ENCODE measurements at regions not wholly inside any gene's neighbourhood (a gene's known extent, or its start where the extent isn't known, plus 50 kb on each side); places are given as distances from the start of the nearest gene placed in this dataset.

GRCh38 chr6:76592566-76592965 lies 520.1 kb upstream of the IMPG1 start (continued):
- TF ChIP-seq, protein P1, sequence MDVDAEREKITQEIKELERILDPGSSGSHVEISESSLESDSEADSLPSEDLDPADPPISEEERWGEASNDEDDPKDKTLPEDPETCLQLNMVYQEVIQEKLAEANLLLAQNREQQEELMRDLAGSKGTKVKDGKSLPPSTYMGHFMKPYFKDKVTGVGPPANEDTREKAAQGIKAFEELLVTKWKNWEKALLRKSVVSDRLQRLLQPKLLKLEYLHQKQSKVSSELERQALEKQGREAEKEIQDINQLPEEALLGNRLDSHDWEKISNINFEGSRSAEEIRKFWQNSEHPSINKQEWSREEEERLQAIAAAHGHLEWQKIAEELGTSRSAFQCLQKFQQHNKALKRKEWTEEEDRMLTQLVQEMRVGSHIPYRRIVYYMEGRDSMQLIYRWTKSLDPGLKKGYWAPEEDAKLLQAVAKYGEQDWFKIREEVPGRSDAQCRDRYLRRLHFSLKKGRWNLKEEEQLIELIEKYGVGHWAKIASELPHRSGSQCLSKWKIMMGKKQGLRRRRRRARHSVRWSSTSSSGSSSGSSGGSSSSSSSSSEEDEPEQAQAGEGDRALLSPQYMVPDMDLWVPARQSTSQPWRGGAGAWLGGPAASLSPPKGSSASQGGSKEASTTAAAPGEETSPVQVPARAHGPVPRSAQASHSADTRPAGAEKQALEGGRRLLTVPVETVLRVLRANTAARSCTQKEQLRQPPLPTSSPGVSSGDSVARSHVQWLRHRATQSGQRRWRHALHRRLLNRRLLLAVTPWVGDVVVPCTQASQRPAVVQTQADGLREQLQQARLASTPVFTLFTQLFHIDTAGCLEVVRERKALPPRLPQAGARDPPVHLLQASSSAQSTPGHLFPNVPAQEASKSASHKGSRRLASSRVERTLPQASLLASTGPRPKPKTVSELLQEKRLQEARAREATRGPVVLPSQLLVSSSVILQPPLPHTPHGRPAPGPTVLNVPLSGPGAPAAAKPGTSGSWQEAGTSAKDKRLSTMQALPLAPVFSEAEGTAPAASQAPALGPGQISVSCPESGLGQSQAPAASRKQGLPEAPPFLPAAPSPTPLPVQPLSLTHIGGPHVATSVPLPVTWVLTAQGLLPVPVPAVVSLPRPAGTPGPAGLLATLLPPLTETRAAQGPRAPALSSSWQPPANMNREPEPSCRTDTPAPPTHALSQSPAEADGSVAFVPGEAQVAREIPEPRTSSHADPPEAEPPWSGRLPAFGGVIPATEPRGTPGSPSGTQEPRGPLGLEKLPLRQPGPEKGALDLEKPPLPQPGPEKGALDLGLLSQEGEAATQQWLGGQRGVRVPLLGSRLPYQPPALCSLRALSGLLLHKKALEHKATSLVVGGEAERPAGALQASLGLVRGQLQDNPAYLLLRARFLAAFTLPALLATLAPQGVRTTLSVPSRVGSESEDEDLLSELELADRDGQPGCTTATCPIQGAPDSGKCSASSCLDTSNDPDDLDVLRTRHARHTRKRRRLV (CRISPR knock-in tag; IDR thresholded peaks at IDR 0.05) = no peak
- TF ChIP-seq ZFP1 (CRISPR knock-in tag; IDR thresholded peaks at IDR 0.05) = no peak

DNA sequence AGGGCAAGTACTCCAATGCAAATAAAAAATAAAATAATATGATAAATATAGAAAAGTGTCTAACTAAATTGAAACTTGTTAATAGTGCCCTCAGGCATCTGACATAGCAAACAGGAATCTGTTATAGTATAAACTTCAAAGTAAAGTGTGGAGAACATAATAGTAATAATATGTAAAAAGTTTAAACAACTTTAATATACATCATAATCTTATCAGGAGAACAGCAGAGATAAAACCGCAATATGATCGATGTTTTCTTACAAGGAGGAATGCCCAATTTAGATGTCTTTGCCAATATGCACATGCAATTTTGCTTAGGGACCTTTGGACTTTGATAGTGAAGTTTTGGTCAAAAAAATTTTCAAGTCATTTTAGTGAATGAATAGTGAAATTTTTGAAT lies 514.8 kb upstream of the IMPG1 start:
- ATAC-seq = no peak
- in situ Hi-C loops (cut with HindIII; ENCODE audit: extremely low pct_ligation_motif_present, low pct_unique_long_range_greater_than_20kb) = no loop called here
- Histone ChIP-seq H3K27ac (ENCODE audit: extremely low read length, insufficient read depth, low read length) (no peak overlapping the region), H3K9me3 (ENCODE audit: low read length) (no peaks in the 10 kb centered on the region), H3K79me2 (ENCODE audit: insufficient read depth, low read length) (no peaks in the 10 kb centered on the region), H2AFZ (ENCODE audit: low read length) (no peak overlapping the region), H3K4me1 (ENCODE audit: insufficient read depth, low read length) (no peaks in the 10 kb centered on the region), H3K9ac (ENCODE audit: insufficient read depth, low read depth, low read length) (no peak overlapping the region), H3K4me2 (ENCODE audit: low read depth, low read length) (no peak overlapping the region), H3K4me3 (replicated peaks in 1 of 3; ENCODE audit: insufficient read depth in 1 of 3, low read depth in 2 of 3, low read length in 3 of 3) (no peak overlapping the region), H3K36me3 (replicated peaks in 1 of 2; ENCODE audit: control insufficient read depth in 1 of 2, insufficient read depth in 2 of 2, low read length in 2 of 2) (no peaks in the 10 kb centered on the region), H4K20me1 (ENCODE audit: insufficient read depth, low read length) (no peaks in the 10 kb centered on the region), H3K27me3 (ENCODE audit: control insufficient read depth in 1 of 2, insufficient read depth in 2 of 2, low read length in 2 of 2) (no peaks in the 10 kb centered on the region)
- no peak for FAIRE-seq
- ChIA-PET CTCF (ENCODE audit: low intra/inter-chr PET ratio, low total read pairs) (no interaction called here), POLR2A (no interaction called here)
- DNase-seq (ENCODE audit: low spot score) = no peak
- BruUV-seq (replicated peaks) = no TSS peak
- 1% methylated on average over 2 of the region's 2 CpGs for WGBS (ENCODE audit: low lambda C conversion rate)
- intact Hi-C loops (cut with micrococcal nuclease; ENCODE audit: unreplicated experiment) = no loop called here
- TF ChIP-seq ZNF18 (CRISPR knock-in tag; IDR thresholded peaks at IDR 0.05; ENCODE audit: insufficient replicate concordance) (no peak), CENPX (CRISPR knock-in tag; IDR thresholded peaks at IDR 0.05) (no peak), ZNF232 (CRISPR knock-in tag; IDR thresholded peaks at IDR 0.05; ENCODE audit: borderline replicate concordance) (no peak), NRL (CRISPR knock-in tag; IDR thresholded peaks at IDR 0.05; ENCODE audit: borderline replicate concordance) (no peak), ZFX (CRISPR knock-in tag; IDR thresholded peaks at IDR 0.05; ENCODE audit: low read depth) (no peak), GABPB1 (CRISPR knock-in tag; IDR thresholded peaks at IDR 0.05) (no peak), CEBPB (IDR thresholded peaks at IDR 0.05; ENCODE audit: borderline replicate concordance, low read depth, low read length) (no peak)

Data from HepG2 (cell line).